CD4-positive, alpha-beta T cell treated with Interleukin-15 for 1 hour (primary cell): ENCODE measurements at regions not wholly inside any gene's neighbourhood (a gene's known extent, or its start where the extent isn't known, plus 50 kb on each side); places are given as distances from the start of the nearest gene placed in this dataset.
"Not testable (repeated sequence)": the region's sequence is repeated elsewhere in the genome, so short reads cannot be mapped to it uniquely, and the experiment has no call there.

ENCODE experiments used
- DNase-seq: peaks from one replicate; pipeline ENCODE4 v3.0.0-alpha.2; 2020

- no peak for DNase-seq
Measured at GRCh38 chr2:215830304-215830703, 183.0 kb downstream of the MREG start.

DNA sequence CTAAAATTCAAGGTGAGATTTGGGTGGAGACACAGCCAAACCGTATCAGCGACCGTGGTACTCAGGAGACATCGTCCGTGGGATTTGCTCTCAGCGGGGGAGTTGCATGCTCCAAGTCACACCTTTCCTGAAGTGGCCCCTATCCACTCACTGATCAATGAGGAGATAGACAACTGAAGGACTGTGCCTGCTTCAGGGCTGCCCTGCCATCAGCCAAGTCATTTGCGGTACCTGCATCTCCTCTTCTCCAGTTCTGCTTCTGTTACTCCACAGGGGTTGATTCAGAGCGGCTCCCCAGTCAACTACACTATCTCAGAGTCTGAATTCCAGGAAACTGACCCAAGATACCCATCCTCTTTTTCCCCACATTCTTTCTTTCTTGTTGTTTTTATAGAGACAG is 184.1 kb downstream of the MREG start:
- no peak for DNase-seq

GRCh38 chr2:215828528-215829184 is 184.7 kb downstream of the MREG start:
- DNase-seq = peak; percentile 46

GRCh38 chr2:215826838-215827441 is 186.4 kb downstream of the MREG start:
- DNase-seq = no peak

GRCh38 chr2:215826376-215826775 is 187.0 kb downstream of the MREG start:
- no peak for DNase-seq

DNA sequence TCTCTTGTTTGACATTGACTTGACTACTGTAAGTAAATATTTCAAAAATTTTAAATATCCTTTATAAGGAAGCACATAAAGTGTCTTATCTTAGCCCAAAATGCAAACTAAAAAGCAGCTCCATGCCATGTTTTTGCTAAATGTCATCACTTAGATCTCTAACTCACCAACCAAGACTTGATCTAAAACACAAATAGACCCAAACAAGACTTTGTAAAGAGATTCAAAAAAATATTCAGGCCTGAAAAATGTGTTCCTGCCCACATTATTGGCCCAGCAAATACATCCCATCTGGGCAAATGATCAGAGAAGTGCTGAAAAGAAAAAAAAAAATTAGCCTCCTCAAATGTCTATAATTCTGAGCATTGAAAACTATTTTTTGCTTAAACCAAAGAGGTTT is 187.6 kb downstream of the MREG start:
- DNase-seq = no peak

- not testable (repeated sequence) for DNase-seq
Measured at GRCh38 chr2:215821298-215821697, 192.1 kb downstream of the MREG start.

GRCh38 chr2:215819713-215820112 is 193.6 kb downstream of the MREG start:
- DNase-seq = not testable (repeated sequence)

DNA sequence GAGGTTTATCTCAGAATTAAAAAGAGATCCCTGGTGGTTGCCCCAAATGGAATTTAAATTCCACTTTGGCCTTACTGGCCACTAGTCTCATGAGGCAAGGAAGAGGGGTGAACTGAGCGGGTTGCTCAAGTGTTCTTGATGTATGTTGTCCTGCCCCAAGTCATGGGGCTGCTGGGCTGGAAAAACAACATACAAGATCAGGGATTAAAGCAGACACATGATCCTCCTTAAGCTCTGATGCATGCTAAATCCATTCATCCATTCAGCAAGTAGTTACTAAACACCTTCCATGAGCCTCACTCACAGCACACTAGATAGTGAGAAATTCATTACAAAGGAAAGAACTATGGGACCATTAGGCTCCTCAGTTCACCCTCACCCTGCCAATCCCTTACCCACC is 196.3 kb downstream of the MREG start:
- no peak for DNase-seq

- no peak for DNase-seq
Measured at GRCh38 chr2:215816424-215816823, 196.9 kb downstream of the MREG start.

DNA sequence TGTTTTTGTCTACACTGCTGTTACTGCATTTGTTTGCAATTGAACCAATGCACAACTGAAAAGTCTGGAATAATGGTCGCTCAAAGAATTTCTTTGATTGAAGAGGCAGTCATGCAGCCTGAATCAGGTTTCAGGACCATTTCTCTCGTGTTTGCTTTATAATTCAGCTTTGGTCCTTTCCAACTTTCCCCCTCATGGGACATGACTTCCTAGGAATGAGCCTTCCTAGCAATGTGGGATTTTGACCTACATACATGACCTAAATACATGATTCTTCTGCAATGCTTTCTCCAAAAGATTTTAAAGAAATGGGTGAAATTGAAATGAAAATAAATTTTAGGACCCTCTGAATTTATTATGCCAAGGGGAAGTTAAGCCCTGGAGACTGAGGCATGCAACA is 197.4 kb downstream of the MREG start:
- no peak for DNase-seq

DNA sequence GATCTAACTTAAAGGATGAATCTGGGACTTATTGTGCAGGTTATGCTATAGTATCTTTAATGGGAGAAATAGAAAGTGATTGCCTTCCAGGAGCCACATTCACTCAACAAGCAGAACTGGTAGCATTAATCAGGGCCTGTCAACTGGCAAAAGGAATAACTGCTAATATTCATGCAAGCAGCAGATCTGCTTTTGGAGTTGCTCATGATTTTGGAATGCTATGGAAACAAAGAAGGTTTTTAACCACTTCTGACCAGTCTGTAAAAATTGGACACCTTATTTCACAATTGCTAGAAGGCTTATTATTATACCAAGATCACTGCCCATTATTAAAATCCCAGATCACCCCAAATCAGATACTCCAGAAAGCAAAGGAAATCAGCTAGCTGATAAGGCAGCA is 200.4 kb downstream of the MREG start:
- no peak for DNase-seq

DNA sequence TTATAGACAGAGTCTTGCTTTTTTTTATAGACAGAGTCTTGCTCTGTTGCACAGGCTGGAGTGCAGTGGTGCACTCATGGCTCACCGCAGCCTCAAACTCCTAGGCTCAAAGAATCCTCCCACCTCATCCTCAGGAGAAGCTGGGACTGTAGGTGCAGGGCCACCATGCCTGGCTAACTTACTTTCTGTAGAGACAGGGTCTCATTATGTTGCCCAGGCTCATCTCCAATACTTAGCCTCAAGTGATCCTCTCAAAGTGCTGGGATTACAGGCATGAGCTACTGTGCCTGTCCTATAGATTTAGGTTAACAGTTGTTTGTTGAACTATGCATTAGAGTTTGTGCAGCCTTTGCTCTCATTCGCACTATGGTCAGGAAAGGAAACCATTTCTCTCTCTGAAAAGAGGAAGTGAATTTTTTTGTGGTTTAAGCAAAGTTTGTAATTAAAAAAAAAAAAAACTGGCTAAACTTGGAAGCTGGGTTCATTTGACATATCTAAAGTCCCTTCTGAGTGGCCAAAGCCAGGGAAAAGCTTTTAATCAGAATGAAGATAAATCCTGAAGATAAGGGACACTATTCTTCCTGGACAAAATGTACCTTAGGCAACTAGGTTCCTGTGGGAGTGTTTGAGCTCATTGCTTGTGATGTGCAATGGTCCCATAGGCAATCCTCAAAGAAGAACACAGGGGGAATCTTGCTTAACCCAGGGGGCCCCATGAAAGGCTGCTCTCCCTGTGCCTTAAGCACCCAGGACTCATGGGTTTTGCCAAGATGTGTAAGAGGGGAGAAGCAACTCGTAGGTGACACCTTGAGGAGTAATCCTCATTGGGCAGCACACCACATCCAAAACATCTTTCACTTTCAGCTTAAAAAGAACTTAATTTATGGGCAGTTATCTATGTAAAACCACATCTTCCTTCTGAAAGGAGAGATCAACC is 201.7 kb downstream of the MREG start:
- no peak for DNase-seq

- no peak for DNase-seq
Measured at GRCh38 chr2:215811003-215811402, 202.3 kb downstream of the MREG start.

DNA sequence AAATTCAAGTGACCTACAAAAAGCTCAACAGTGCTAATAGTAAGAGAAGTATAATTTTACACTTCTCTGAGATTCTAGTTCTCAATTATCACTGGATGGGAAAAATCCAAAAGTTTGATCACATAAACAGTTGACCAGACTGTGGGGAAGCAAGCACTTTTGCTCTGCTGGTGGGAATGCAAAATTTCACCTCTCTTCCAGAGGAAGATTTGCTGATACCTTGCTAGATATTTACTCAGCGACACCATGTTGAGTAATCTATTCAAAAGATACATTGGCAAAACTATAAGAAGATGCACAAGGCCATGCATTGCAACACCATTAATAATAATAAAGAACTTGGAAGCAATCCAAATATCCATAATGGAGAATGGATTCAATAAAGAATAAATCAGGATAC is 204.4 kb downstream of the MREG start:
- no peak for DNase-seq

DNA sequence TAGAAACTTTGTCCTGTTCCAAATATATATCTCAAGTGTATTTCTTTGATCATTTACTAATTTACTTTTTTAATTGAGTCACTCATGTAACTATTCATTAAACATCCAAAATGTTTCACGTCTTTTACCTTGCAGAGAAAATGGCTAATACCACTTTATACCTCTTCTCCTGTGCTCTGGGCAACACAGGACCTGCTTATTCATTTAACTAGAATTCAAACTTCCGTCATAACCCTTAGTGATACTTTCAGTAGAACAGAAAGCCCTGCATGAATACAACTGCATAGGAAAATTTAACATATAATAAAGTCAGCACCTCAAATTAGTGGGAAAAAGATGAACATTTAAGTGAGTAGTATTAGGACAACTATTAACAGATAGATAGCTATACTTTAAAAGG is 205.2 kb downstream of the MREG start:
- DNase-seq = no peak

DNA sequence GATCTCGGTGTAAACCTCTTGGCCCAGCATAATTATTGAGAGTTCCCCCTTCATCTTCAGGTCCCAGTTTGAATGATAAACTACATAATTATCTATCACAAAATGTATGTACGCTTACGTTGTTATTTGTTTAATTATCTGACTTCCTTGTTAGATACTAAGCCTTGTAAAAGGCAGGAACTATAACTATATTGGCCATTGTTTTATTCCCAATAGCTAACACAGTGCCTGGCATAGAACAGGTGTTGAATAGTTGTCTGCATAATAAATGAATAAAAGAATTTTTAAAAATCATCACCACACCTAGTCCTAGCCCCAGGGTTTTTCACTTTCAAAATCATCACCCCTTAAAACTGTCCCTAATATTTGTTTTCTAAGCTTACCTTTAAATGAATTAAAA is 207.9 kb downstream of the MREG start:
- no peak for DNase-seq

DNA sequence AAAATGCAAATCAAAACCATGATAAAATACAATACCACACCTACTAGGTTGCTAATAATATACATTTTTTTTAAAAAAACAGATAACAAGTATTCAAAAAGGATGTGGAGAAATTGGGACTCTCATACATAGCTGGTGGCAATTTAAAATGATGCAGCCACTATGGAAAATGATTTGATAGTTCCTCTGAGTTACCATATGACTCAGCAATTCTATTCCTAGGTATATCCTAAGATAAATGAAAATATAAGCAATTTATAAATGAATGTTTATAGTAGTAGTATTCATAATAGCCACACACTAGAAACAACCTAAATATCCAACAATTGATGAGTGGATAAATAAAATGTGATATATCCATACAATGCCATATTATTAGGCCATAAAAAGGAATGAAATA is 210.2 kb downstream of the MREG start:
- no peak for DNase-seq

- no peak for DNase-seq
Measured at GRCh38 chr2:215799194-215799593, 214.2 kb downstream of the MREG start.

DNA sequence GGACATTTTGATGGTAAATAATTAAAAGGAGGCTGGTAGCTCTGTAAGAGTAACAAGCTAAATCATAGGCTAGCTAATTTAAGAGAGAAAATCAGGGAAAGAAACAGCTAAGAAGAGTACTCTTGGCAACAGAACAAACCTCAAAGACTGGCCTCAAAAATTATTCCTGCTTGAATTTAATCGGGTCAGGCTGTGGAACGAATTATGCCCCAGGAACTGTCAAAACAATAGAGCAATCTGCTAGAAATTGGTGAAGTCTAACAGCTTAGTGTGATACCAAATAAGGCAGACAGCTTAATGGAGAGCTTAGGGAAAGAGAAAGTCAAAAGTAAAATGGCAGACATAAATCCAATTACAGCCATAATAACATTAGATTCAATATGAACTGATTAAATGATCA is 215.7 kb downstream of the MREG start:
- no peak for DNase-seq

DNA sequence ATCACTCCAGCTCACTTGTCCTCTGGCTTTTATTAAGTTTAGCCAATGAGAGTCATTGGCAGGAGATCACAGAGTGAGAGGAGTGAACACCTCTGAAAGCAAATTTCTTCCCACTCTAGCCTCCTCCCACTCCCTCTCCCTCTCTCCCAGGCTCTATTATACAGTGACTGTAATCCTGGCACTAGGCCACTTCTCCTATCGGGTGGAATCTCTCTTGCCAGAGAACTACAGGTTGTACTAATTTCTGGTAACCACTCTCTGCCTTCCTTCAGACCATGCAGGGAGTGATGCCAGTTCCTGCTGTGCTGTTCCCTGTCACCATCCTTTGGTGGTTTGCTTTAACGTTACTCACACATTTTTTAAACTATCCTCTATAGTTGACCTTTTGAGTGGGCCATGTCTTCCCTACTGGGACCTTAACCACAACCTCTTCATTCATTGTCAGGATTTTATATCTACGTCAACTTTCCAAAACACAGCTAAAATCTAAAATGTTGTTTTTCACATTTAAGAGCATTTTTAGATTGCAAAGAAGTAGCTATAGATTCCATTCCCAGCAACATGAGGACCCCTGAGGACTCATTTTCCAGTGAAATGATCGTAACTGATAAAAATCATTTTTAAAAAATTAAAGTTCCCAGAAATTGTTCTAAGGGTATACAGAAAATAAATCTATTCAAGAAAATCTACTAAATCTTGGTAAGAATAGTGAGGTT is 217.1 kb downstream of the MREG start:
- DNase-seq = no peak

GRCh38 chr2:215794829-215795546 is 218.4 kb downstream of the MREG start:
- no peak for DNase-seq
